VCaP (cell line): ENCODE measurements at regions not wholly inside any gene's neighbourhood (a gene's known extent, or its start where the extent isn't known, plus 50 kb on each side); places are given as distances from the start of the nearest gene placed in this dataset.

Experiments
- H3K27ac ChIP-seq: fragments of 450-650 bp; 2 replicates; pipeline ENCODE4 v1.5.1; 2017
- TF ChIP-seq, protein P1 (sequence below): fragments of 450-650 bp; conservative IDR thresholded peaks from 2 replicates; pipeline ENCODE4 v1.5.1; 2017; ENCODE audit warnings: mild to moderate bottlenecking, moderate library complexity

DNA sequence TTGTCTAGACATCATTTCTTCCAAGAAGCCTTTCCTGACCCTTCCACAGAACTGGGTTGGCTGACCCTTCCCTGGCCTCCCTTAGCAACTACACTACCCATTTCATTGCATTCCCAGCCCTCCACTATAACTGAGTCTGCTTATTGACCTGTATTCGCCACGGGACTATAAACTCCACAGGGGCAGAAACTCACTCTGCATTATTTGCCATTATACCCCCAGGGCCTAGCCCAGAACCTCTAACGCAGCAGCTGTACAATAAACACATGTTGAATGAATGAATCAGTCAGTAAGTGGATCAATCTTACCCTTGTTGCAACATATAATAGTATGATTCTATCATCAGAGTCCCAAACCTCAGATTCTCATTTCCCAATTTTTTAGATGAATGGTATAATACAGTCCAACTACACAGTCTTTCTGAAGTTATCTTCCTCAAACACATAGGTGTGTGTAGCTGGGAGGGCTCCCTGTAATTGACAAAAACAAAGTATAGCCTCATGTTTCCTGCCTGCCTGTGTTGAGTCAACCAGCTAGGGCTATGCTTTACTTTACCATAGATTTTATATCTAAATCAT lies 209.3 kb downstream of the CHIC2 start:
- H3K27ac ChIP-seq = no peak overlapping the region
- TF ChIP-seq, protein P1, sequence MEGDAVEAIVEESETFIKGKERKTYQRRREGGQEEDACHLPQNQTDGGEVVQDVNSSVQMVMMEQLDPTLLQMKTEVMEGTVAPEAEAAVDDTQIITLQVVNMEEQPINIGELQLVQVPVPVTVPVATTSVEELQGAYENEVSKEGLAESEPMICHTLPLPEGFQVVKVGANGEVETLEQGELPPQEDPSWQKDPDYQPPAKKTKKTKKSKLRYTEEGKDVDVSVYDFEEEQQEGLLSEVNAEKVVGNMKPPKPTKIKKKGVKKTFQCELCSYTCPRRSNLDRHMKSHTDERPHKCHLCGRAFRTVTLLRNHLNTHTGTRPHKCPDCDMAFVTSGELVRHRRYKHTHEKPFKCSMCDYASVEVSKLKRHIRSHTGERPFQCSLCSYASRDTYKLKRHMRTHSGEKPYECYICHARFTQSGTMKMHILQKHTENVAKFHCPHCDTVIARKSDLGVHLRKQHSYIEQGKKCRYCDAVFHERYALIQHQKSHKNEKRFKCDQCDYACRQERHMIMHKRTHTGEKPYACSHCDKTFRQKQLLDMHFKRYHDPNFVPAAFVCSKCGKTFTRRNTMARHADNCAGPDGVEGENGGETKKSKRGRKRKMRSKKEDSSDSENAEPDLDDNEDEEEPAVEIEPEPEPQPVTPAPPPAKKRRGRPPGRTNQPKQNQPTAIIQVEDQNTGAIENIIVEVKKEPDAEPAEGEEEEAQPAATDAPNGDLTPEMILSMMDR = no peak

DNA sequence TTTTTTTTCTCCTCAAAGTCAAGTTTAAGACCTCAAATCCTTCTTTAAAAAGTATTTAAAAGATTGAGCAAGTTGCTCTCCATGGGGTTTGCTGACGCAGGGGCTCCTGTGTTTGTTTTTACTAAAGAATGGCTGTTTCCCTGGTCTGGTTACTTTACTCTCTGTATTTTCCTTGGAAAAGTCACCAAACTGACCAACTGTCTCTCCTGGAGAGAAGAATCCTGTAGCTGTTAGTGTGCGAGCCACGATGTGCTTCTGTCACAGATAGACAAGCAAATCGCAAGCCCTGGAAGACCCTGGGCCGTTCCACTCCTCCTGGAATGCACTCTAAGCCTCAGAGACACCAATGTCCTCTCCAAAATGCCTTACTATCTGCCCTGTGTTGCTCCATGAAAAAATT lies 212.1 kb downstream of the CHIC2 start:
- TF ChIP-seq, protein P1 = no peak
- no peak overlapping the region for H3K27ac ChIP-seq

DNA sequence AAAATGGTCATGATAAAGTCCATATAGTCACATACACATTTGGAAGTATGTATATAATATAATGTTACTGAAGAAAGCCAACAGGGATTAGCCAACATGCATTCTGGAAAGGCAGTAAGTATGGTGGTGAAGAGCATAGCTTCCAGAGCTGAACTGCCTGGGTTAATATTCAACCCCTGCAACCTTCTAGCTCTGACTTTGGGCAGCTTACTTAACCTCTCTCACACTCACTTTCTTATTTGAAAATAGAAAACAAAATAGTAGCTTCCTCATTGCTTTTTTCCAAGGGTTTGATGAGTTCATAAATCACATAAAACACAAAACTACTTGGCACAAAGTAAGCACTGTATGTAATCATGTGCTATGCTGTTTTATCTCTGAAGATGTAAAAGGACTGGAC lies 216.4 kb downstream of the CHIC2 start:
- H3K27ac ChIP-seq = no peak overlapping the region; the same call in 1 of the 2 replicates
- TF ChIP-seq, protein P1 = no peak

DNA sequence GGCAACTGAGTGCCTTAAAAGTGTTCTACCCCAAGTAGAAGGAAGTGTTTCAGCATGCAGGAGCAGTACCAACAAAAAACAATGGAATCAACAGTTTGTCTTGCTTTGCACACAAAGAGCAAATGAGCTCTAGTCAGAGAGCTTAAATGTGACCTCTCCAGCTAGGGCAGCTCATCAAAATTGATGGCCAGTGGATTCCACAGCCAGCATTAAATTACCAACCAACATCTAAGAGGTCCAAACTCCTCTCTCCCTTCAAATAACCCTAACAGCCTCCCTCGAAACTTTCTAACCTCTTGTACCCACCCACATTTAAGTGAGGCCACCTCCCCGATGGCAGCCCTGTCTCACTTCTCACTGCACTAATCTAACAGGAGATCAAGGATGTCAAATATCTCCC lies 219.9 kb downstream of the CHIC2 start:
- no peak overlapping the region for H3K27ac ChIP-seq
- TF ChIP-seq, protein P1 = no peak

DNA sequence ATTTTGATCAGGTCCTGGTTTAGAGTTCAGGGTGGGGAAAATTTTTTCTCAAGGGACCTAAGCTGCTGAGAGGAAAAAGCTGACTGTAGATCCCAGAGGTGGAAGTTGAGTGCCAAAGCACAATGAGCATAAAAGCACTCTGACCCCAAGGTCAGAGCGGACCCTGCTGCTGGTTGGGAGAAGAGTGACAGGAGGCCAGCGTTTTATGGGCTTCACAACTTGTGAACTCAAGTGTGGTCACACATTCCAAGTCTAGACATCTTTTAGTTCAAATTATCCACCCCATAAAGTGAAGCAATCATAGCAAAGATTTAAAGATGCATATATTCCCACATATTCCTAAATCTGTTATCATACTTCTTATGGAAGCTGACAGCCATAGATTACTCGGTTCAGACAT lies 220.3 kb downstream of the CHIC2 start:
- no peak overlapping the region for H3K27ac ChIP-seq
- TF ChIP-seq, protein P1 = no peak

DNA sequence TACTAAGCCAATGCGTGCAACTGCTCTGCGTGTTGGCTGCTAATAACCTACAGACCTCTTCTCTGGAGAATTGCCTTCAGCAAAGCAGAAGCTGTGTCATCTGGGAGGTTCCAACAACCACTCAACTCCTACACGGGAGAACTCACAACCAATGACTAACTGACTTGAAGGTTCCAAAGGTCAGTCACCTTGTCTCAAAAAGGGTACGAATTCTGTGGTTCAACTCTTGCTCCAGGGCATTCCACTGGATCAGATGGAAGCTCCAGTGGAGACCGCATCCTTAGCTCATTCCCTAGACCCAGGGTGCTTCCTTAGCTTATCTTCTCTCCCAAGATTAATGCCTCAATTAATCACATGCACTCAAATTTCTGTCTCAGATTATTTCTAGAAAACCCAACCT lies 222.7 kb downstream of the CHIC2 start:
- H3K27ac ChIP-seq = no peak overlapping the region
- TF ChIP-seq, protein P1 = no peak

DNA sequence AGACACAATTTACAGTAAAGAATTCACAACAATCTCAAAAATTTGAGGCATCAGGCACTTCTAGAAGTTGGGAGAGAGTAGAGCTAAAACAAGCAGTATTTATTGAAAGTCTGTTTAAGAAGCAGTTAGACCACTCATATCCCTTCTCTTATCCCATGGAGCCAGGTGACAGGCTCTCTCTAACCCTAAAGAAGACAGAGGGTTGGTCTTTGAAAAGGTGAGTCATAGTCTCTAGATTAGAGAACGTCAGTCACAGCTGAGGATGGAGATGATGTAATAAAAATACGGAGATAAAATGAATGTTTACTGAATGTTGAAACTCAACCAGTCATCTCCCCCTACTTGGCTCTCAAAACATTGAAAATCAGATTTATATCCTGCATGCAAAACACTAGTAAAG lies 223.8 kb downstream of the CHIC2 start:
- TF ChIP-seq, protein P1 = no peak

DNA sequence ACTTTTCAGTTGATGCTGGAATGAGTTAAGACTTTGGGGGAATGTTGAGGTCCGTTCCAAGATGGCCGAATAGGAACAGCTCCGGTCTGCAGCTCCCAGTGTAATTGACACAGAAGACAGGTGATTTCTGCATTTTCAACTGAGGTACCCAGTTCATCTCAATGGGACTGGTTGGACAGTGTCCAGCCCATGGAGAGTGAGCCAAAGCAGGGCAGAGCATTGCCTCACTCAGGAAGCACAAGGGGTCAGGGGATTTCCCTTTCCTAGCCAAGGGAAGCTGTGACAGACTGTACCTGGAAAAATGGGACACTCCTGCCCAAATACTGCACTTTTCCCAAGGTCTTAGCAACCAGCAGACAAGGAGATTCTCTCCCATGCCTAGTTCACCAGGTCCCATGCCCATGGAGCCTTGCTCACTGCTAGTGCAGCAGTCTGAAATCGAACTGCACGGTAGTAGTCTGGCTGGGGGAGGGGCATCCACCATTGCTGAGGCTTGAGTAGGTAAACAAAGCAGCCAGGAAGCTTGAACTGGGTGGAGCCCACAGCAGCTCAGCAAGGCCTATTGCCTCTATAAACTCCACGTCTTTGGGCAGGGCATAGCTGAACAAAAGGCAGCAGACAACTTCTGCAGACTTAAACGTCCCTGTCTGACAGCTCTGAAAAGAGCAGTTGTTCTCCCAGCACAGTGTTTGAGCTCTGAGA lies 231.0 kb downstream of the CHIC2 start:
- H3K27ac ChIP-seq = peak overlapping the region; percentile 55

More for the DNA sequence above, 223.8 kb downstream of the CHIC2 start:
- H3K27ac ChIP-seq = no peak overlapping the region
